NCI-H146 (cell line): ENCODE measurements at regions not wholly inside any gene's neighbourhood (a gene's known extent, or its start where the extent isn't known, plus 50 kb on each side); places are given as distances from the start of the nearest gene placed in this dataset.
A peak's percentile ranks its signal among the peaks of the same experiment; 100 is the strongest.
"Not testable (repeated sequence)": the region's sequence is repeated elsewhere in the genome, so short reads cannot be mapped to it uniquely, and the experiment has no call there.

Source experiments
- DNase-seq: peaks from one replicate; lab custom pipeline; 2025; lab: John Stamatoyannopoulos, UW

GRCh38 chr7:93048136-93048930, 69.4 kb downstream of the SAMD9 start:
- no peak for DNase-seq

- DNase-seq, result no peak
Measured at GRCh38 chr7:93047514-93048099, 70.2 kb downstream of the SAMD9 start.

GRCh38 chr7:93046641-93047040, 71.1 kb downstream of the SAMD9 start:
- peak; percentile 20 for DNase-seq

- DNase-seq, result peak; percentile 66
Measured at GRCh38 chr7:93044147-93044810, 73.5 kb downstream of the SAMD9 start.

- peak; percentile 44 for DNase-seq
Measured at GRCh38 chr7:93043385-93043985, 74.3 kb downstream of the SAMD9 start.

GRCh38 chr7:93040355-93040754, 77.4 kb downstream of the SAMD9 start:
- DNase-seq, result no peak

- no peak for DNase-seq
Measured at GRCh38 chr7:93039786-93040185, 78.0 kb downstream of the SAMD9 start.

- no peak for DNase-seq
Measured at GRCh38 chr7:93039282-93039681, 78.5 kb downstream of the SAMD9 start.

- DNase-seq, result no peak
Measured at GRCh38 chr7:93036807-93037206, 81.0 kb downstream of the SAMD9 start.

GRCh38 chr7:93036149-93036640, 81.6 kb downstream of the SAMD9 start:
- DNase-seq, result no peak

GRCh38 chr7:93031795-93032194, 86.0 kb downstream of the SAMD9 start:
- no peak for DNase-seq

- DNase-seq, result no peak
Measured at GRCh38 chr7:93030605-93031225, 87.1 kb downstream of the SAMD9 start.

- DNase-seq, result no peak
Measured at GRCh38 chr7:93029056-93029455, 88.7 kb downstream of the SAMD9 start.

- no peak for DNase-seq
Measured at GRCh38 chr7:93028610-93029009, 89.2 kb downstream of the SAMD9 start.

- DNase-seq, result no peak
Measured at GRCh38 chr7:93027044-93027443, 90.7 kb downstream of the SAMD9 start.

GRCh38 chr7:93026425-93026824, 91.4 kb downstream of the SAMD9 start:
- DNase-seq, result no peak

- DNase-seq, result no peak
Measured at GRCh38 chr7:93025389-93025788, 92.4 kb downstream of the SAMD9 start.

GRCh38 chr7:93022931-93023478, 94.8 kb downstream of the SAMD9 start:
- DNase-seq, result not testable (repeated sequence)

- DNase-seq, result no peak
Measured at GRCh38 chr7:93021748-93022147, 96.0 kb downstream of the SAMD9 start.

GRCh38 chr7:93018716-93019115, 99.1 kb downstream of the SAMD9 start:
- no peak for DNase-seq

- no peak for DNase-seq
Measured at GRCh38 chr7:93016681-93017381, 100.9 kb downstream of the SAMD9 start.
